Adipocyte (in vitro differentiated cells): ENCODE measurements at regions not wholly inside any gene's neighbourhood (a gene's known extent, or its start where the extent isn't known, plus 50 kb on each side); places are given as distances from the start of the nearest gene placed in this dataset.

Source experiments
- DNase-seq: peaks from one replicate; pipeline ENCODE4 v3.0.0-alpha.2; 2015; ENCODE audit warnings: low read depth
- H3K27me3 ChIP-seq: replicated peaks from 2 replicates; pipeline ENCODE4 v1.7.0; 2013; ENCODE audit warnings: mild to moderate bottlenecking, low read length, moderate library complexity; ENCODE audit not compliant: control insufficient read depth, insufficient read depth
- H3K36me3 ChIP-seq: 2 replicates; pipeline ENCODE4 v1.7.0; 2013; ENCODE audit warnings: low read length, mild to moderate bottlenecking, moderate library complexity; ENCODE audit not compliant: control insufficient read depth, insufficient read depth, severe bottlenecking
- H3K4me1 ChIP-seq: 2 replicates; pipeline ENCODE4 v1.7.0; 2013; ENCODE audit warnings: mild to moderate bottlenecking, low read length, moderate library complexity; ENCODE audit not compliant: control insufficient read depth, insufficient read depth
- H3K4me3 ChIP-seq: 2 replicates; pipeline ENCODE4 v1.7.0; 2013; ENCODE audit warnings: mild to moderate bottlenecking, low read length, moderate library complexity
- H3K9ac ChIP-seq: 2 replicates; pipeline ENCODE4 v1.7.0; 2013; ENCODE audit warnings: mild to moderate bottlenecking, low read length, moderate library complexity
- H3K9me3 ChIP-seq: 2 replicates; pipeline ENCODE4 v1.7.0; 2013; ENCODE audit warnings: mild to moderate bottlenecking, low read length, moderate library complexity; ENCODE audit not compliant: control insufficient read depth

DNA sequence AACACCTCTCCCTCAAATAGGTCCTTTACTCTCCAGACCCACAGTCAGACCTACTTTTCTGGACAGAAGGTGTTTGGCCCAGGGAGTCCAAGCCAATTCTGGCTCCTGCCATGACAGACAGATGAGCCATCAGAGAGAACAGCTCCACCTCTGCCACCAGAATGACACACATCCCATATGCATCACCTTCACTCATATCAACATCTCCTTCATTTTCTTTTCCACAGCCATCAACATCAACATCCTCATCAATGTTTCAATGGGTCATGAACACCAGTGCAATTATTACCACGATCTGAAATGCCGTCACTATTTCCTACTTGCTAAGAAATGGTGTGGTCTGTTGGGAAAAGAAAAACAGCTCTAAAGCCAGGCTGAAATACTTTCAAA is 67.9 kb downstream of the CCDC71L start:
- H3K27me3 ChIP-seq, result no peaks in the 10 kb centered on the region
- H3K4me1 ChIP-seq, result peaks cover 5% of the 10 kb centered on the region
- no peak overlapping the region for H3K9ac ChIP-seq

DNA sequence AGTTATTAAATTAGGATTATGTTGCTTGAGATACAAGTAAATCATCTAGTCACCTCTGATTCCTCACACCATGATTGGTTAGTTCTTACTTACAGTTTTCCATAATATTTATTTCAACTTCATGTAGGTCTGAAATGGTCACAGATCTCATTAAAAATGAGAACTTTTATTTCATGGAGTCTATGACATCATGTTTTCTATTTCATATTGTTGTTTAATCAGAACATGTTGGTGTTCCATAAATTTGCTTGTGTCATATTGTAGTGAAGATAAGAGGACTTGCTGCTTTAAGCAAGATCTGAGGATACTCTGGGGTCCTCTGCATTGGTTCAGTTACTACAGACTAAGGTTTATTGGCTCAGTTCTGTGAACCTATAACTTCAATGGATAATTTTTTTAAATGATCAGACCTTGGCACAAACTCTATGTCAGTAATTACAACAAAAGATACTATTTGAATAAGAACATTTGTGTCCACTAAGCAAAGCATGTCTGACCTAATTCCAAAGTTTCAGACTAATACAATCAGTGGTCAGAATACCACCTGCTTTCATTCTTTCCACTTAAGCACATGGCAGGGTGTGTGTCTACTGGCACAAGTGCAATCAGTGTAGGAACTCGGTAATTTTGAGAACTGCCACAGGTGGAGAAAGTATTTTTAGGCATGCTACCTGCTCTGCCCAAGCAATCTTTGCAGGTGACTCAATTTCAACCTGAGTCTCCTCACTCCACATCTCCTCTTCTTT is 68.5 kb downstream of the CCDC71L start:
- Histone ChIP-seq H3K4me1 (peaks cover 5% of the 10 kb centered on the region), H3K36me3 (no peaks in the 10 kb centered on the region), H3K9ac (no peak overlapping the region), H3K9me3 (no peaks in the 10 kb centered on the region), H3K27me3 (no peaks in the 10 kb centered on the region), H3K4me3 (no peak overlapping the region)
- no peak for DNase-seq

More for the DNA sequence above, 67.9 kb downstream of the CCDC71L start:
- Histone ChIP-seq H3K9me3 (no peaks in the 10 kb centered on the region), H3K4me3 (no peak overlapping the region), H3K36me3 (no peaks in the 10 kb centered on the region)
- no peak for DNase-seq

DNA sequence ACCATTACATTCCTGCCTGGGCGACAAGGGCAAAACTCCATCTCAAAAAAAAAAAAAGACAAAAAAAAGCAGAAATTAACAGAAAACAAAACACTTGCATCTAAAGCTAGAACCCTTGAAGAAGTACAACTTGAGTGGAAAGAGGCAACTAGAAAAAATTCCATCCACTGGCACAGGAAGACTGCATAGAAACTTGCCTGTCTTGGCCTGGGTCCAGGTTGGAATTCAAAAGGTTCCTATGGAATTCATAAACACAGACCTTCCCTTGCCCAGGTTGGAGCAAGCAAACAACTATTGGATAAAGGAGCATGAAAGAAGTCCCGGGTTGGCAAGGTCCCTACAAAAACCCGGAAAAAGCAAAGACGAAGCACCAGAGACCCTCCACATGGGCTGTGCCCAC is 69.8 kb downstream of the CCDC71L start:
- Histone ChIP-seq H3K27me3 (no peaks in the 10 kb centered on the region), H3K36me3 (no peaks in the 10 kb centered on the region), H3K4me3 (no peak overlapping the region), H3K9me3 (no peaks in the 10 kb centered on the region), H3K9ac (no peak overlapping the region), H3K4me1 (peaks cover 5% of the 10 kb centered on the region)
- DNase-seq, result no peak

DNA sequence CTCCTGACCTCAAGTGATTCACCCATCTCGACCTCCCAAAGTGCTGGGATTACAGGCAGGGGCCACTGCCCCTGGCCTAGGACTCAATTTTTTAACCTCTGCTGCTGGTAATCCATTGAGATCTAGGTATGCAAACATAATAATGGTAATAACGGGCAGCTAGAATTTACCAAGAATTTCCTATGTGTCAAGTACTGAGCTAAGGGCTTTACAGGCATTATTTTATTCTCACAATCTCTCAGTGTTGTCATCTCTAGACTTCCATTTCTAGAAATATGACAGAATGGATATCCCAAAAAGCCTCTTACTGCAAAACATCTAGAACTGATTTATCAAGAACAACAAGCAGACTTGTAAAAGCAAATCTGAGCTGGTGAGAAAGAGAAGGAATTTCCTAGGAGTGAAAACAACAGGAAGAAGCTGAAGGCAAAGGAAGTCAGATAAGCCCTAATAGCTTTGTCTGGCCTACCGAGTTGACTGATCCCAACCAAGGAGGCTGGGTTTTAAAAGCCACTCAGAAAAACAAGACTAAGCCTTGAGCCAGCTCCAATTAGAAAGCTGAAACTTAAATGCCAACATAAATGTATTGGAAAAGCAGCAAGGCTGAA is 70.6 kb downstream of the CCDC71L start:
- Histone ChIP-seq H3K9me3 (no peaks in the 10 kb centered on the region), H3K36me3 (no peaks in the 10 kb centered on the region), H3K4me1 (peaks cover 5% of the 10 kb centered on the region), H3K27me3 (no peaks in the 10 kb centered on the region), H3K4me3 (no peak overlapping the region), H3K9ac (no peak overlapping the region)
- DNase-seq, result no peak

DNA sequence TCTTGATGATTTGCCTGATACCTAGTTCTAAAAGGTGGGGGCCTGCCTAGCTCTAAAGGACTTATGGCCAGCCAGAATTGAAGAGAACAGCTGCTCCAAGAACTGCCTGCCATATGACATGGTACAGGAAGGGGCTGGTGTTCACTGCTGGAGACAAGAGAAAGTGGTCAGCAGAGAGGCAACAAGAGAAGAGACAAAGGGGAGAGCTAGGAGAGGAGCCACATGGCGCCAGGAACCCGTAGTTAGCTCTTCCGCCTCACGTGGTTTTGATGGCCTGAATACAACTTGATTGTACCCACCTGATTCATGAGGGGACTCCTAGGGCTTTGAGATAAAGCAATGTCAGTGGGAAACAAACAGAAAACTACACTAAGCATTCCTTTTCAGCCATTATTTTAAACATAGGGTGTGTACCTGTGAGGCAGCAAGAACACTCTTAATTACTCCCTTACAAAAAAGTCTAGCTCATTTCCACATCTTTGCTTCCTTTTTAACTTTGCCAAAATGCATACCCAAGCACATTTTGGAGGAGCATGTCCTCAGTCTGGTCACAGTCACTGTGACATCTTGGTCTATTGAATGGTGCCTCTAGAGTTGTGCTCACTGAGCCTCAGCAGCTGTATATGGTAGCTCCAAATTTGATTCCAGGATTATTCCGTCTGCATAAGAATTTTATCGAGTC is 71.6 kb downstream of the CCDC71L start:
- Histone ChIP-seq H3K4me1 (peaks cover 5% of the 10 kb centered on the region), H3K27me3 (no peaks in the 10 kb centered on the region), H3K9ac (no peak overlapping the region), H3K36me3 (no peaks in the 10 kb centered on the region), H3K9me3 (no peaks in the 10 kb centered on the region), H3K4me3 (no peak overlapping the region)
- DNase-seq, result no peak

DNA sequence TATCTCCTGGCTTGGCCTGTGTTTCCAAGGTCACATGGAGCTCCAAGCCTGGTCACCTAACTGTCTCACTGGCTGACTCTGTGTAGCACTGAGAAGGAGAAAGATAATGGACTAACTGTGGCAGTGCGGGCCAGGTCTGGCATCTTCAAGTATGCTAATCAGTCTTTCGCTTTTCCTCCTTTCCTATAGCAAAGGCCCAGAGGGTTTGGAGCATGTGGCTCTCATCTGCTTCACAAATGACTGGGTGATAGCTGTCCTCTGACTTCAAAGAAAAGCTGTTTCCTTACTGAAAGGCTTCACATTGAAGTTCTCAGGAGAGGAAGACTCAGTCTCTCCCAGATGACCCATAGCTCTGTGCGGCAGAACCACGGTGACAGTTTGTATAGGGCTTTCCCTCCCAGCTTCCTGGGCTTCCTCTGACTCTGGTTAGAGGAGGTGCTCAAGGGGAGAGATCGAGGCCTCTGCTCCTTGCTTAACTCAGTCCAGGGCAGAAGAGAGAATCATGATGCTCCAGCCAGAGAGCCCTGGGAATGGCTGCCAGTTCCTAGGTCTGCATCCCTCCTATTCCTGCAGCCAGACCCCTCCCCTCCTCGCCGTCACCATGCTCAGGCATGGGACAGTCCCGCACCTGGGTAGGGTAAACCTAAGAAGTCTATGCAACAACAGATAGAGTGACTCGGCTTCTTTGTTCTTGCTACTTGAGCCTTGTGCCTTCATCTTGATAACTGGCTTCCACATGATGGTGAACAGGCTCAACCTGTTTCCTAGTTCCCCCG is 72.3 kb downstream of the CCDC71L start:
- Histone ChIP-seq H3K9me3 (no peaks in the 10 kb centered on the region), H3K27me3 (no peaks in the 10 kb centered on the region), H3K4me1 (peaks cover 3% of the 10 kb centered on the region), H3K36me3 (no peaks in the 10 kb centered on the region), H3K4me3 (no peak overlapping the region), H3K9ac (no peak overlapping the region)
- DNase-seq, result no peak

DNA sequence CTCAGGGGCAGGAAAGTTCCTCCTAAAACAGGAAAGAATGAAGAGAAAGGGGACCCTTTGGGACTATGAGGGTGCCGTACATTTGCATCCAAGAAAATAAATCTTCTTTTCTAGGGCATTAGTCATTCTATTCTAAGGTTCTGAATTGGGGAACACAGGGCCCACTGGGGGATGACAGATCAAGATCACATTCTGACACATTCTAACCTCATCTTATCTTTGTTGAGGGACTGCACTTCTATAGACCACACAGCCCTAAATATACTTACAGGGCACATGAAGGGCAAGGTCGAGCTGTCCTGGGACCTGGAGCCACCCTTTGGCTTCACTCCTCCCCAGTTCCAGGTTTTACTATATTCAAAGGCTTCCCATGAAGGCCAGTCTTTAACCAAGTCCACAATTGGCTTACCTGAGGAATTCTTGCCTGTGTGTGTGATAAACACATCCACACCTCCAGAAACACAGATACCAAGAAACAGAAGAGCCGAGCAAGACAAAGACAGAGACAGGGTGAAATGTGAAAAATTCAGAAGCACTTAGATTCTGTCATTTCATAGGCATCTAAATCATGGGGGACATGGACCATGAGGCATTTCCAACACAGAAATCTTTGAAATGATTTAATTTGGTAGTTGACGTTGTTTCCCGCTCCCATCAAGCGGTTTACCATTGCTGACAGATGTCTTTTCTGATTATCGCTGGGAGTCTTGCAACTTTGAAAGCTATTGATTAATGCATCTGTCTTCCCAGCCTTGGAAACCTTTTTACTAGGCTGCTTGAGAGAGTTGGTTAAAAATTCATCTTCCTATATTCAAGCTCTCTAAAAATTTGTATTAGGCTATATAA is 75.8 kb downstream of the CCDC71L start:
- H3K9me3 ChIP-seq, result no peaks in the 10 kb centered on the region
- H3K4me3 ChIP-seq, result no peak overlapping the region
- H3K4me1 ChIP-seq, result peaks cover 13% of the 10 kb centered on the region
- no peaks in the 10 kb centered on the region for H3K27me3 ChIP-seq
- DNase-seq, result no peak
- no peaks in the 10 kb centered on the region for H3K36me3 ChIP-seq
- H3K9ac ChIP-seq, result no peak overlapping the region

DNA sequence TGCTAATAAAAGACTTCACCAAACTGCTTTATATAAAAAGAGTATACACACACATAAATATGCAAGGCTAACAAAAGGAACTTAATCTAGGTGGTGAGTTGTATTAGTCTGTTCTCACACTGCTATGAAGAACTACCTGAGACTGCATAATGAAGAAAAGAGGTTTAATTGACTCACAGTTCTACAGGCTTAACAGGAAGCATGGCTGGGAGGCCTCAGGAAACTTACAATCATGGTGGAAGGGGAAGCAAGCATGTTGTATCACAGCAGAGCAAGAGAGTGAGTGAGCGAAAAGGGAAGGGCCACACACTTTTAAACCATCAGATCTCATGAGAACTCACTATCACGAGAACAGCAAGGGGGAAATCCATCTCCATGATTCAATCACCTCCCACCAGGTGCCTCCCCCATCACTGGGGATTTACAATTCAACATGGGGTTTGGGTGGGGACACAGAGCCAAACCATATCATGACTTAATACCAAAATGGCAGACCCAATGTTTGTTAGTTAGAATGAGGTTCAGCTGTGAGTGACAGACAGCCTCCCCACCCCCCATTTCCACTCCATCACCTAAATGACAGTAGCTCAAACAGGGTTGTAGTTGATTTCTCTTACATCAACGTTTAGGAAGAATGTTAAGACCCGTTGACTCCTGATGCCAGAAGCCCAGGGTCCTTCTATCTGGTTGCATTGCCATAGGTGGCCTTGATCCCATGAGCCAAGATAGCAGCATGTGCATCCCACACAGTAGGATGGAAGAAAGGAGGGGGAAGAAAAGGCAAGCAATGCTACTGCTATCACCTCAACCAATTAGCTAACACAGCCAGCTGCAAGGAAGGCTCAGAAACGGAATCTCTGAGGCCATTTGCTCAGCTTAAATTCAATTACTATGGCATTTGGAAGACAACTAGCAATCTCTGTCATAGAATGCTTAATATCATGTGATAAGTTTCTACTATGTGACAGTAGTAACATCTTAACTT is 77.0 kb downstream of the CCDC71L start:
- H3K9me3 ChIP-seq, result no peaks in the 10 kb centered on the region
- H3K27me3 ChIP-seq, result no peaks in the 10 kb centered on the region
- H3K9ac ChIP-seq, result no peak overlapping the region
- no peaks in the 10 kb centered on the region for H3K36me3 ChIP-seq
- no peak overlapping the region for H3K4me3 ChIP-seq
- DNase-seq, result no peak
- peaks cover 13% of the 10 kb centered on the region for H3K4me1 ChIP-seq

DNA sequence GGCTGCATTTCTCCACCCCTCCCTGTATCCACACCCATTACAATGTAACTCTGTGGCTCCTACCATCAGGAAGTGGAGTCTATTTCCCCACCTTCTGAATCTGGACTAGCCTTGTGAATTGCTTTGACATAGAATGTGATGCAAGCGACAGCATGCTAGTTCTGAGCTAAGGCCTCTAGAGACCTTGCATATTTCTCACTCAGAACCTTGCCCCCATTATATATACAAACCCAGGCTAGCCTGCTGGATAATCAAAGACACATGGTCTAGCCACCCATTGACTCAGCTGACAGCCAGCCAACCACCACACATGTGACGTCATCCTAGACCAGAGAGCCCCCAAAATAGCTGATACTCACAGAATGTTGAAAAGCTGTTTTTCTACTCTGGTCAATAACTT is 77.9 kb downstream of the CCDC71L start:
- no peak overlapping the region for H3K4me3 ChIP-seq
- DNase-seq, result peak; percentile 80

DNA sequence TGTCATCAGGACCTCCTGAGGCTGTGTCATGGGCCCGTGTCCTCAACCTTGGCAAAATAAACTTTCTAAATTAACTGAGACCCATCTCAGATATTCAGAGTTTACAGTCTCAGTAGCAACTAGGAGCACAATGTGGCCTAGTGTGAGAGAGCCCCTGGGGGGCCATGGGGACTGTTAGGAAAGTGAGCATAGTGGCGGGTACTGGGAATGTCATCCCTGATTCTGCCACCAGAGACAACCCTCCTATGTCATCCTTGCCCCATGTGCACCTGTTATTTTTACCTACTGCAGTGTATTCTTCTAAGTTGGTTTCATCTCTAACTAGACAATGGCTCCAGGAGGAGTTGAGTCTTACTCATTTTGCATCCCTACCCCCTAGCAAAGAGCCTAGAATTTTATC is 78.6 kb downstream of the CCDC71L start:
- Histone ChIP-seq H3K36me3 (no peaks in the 10 kb centered on the region), H3K27me3 (no peaks in the 10 kb centered on the region), H3K9me3 (no peaks in the 10 kb centered on the region), H3K4me1 (peaks cover 13% of the 10 kb centered on the region), H3K4me3 (no peak overlapping the region), H3K9ac (no peak overlapping the region)
- DNase-seq, result no peak

More for the DNA sequence above, 77.9 kb downstream of the CCDC71L start:
- Histone ChIP-seq H3K27me3 (no peaks in the 10 kb centered on the region), H3K9me3 (no peaks in the 10 kb centered on the region), H3K9ac (no peak overlapping the region), H3K36me3 (no peaks in the 10 kb centered on the region), H3K4me1 (peaks cover 13% of the 10 kb centered on the region)
